Endodermal cell (in vitro differentiated cells): ENCODE measurements at regions not wholly inside any gene's neighbourhood (a gene's known extent, or its start where the extent isn't known, plus 50 kb on each side); places are given as distances from the start of the nearest gene placed in this dataset.

Source experiments
- DNase-seq: peaks from one replicate; pipeline ENCODE4 v3.0.0-alpha.2; 2017
- H3K27ac ChIP-seq: 2 replicates; pipeline ENCODE4 v1.5.1; 2013; ENCODE audit warnings: mild to moderate bottlenecking, low read depth, low read length, moderate library complexity
- H3K27me3 ChIP-seq: 2 replicates; pipeline ENCODE4 v1.6.1; 2013; ENCODE audit warnings: mild to moderate bottlenecking, low read length, moderate library complexity; ENCODE audit not compliant: insufficient read depth, control insufficient read depth, poor library complexity, severe bottlenecking
- H3K36me3 ChIP-seq: 2 replicates; pipeline ENCODE4 v1.7.0; 2013; ENCODE audit warnings: mild to moderate bottlenecking, low read length, moderate library complexity; ENCODE audit not compliant: control insufficient read depth, insufficient read depth
- H3K4me1 ChIP-seq: one replicate; pipeline ENCODE4 v1.7.0; 2013; ENCODE audit warnings: low read length; ENCODE audit not compliant: control insufficient read depth, insufficient read depth
- H3K4me3 ChIP-seq: 2 replicates; pipeline ENCODE4 v1.5.1; 2013; ENCODE audit warnings: mild to moderate bottlenecking, low read length, moderate library complexity
- H3K9ac ChIP-seq: 2 replicates; pipeline ENCODE4 v1.6.1; 2013; ENCODE audit warnings: mild to moderate bottlenecking, low read length, moderate library complexity; ENCODE audit not compliant: poor library complexity, severe bottlenecking; ENCODE audit errors: extremely low read depth
- H3K9me3 ChIP-seq: 2 replicates; pipeline ENCODE4 v1.6.1; 2013; ENCODE audit warnings: mild to moderate bottlenecking, low read length, moderate library complexity; ENCODE audit not compliant: control insufficient read depth
- H3K27ac Mint-ChIP-seq: 2 replicates; pipeline ENCODE4 v1.8.0; 2020; ENCODE audit warnings: mixed read lengths
- H3K27me3 Mint-ChIP-seq: 2 replicates; pipeline ENCODE4 v1.8.0; 2021; ENCODE audit warnings: mild to moderate bottlenecking, mixed read lengths; ENCODE audit not compliant: insufficient read depth
- H3K36me3 Mint-ChIP-seq: 2 replicates; pipeline ENCODE4 v1.8.0; 2020; ENCODE audit warnings: low read depth, mixed read lengths
- H3K4me1 Mint-ChIP-seq: 2 replicates; pipeline ENCODE4 v1.8.0; 2020; ENCODE audit warnings: mixed read lengths
- H3K4me3 Mint-ChIP-seq: 2 replicates; pipeline ENCODE4 v1.8.0; 2020; ENCODE audit warnings: mild to moderate bottlenecking, moderate library complexity, mixed read lengths
- H3K9me3 Mint-ChIP-seq: 2 replicates; pipeline ENCODE4 v1.8.0; 2020; ENCODE audit warnings: mild to moderate bottlenecking, mixed read lengths
- WGBS, 2 experiments: methylation state at CpG; one replicate each; pipeline versions ENCODE4 v1.1.5 to v1.1.7; 2013; ENCODE audit warnings: missing lambda C conversion rate in 2 of 2, mixed read lengths in 1 of 2; ENCODE audit not compliant: insufficient coverage in 1 of 2, insufficient read length in 1 of 2; 5-methylcytosine and 5-hydroxymethylcytosine counted together
- TF ChIP-seq, protein P1 (sequence below): fragments of 200-600 bp; sonication (generic); conservative IDR thresholded peaks from 2 replicates; pipeline ENCODE4 v1.5.0; 2021; ENCODE audit warnings: antibody characterized with exemption, mild to moderate bottlenecking

- Histone ChIP-seq H3K27me3 (no peaks in the 10 kb centered on the region), H3K36me3 (no peaks in the 10 kb centered on the region), H3K4me3 (no peak overlapping the region), H3K4me1 (no peaks in the 10 kb centered on the region), H3K27ac (no peak overlapping the region), H3K9ac (no peak overlapping the region), H3K9me3 (no peaks in the 10 kb centered on the region)
- Mint-ChIP-seq H3K36me3 (no peaks in the 10 kb centered on the region), H3K9me3 (no peaks in the 10 kb centered on the region), H3K4me3 (no peak overlapping the region), H3K4me1 (no peaks in the 10 kb centered on the region), H3K27ac (no peak overlapping the region), H3K27me3 (peaks cover 11% of the 10 kb centered on the region)
- DNase-seq = no peak
- 93 to 98% methylated on average over 10 to 16 of the region's 16 CpGs for WGBS, 2 experiments
- TF ChIP-seq, protein P1, sequence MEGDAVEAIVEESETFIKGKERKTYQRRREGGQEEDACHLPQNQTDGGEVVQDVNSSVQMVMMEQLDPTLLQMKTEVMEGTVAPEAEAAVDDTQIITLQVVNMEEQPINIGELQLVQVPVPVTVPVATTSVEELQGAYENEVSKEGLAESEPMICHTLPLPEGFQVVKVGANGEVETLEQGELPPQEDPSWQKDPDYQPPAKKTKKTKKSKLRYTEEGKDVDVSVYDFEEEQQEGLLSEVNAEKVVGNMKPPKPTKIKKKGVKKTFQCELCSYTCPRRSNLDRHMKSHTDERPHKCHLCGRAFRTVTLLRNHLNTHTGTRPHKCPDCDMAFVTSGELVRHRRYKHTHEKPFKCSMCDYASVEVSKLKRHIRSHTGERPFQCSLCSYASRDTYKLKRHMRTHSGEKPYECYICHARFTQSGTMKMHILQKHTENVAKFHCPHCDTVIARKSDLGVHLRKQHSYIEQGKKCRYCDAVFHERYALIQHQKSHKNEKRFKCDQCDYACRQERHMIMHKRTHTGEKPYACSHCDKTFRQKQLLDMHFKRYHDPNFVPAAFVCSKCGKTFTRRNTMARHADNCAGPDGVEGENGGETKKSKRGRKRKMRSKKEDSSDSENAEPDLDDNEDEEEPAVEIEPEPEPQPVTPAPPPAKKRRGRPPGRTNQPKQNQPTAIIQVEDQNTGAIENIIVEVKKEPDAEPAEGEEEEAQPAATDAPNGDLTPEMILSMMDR = no peak
These were observed 602.9 kb downstream of the NPHP4 start for GRCh38 chr1:5389101-5389885.

- WGBS, 2 experiments = 87% methylated on average over 3 to 6 of the region's 6 CpGs
- H3K9ac ChIP-seq = no peak overlapping the region
- no peaks in the 10 kb centered on the region for H3K4me1 Mint-ChIP-seq
- H3K9me3 Mint-ChIP-seq = no peaks in the 10 kb centered on the region
- H3K36me3 Mint-ChIP-seq = no peaks in the 10 kb centered on the region
- no peaks in the 10 kb centered on the region for H3K27me3 ChIP-seq
- no peak overlapping the region for H3K4me3 Mint-ChIP-seq
- no peak overlapping the region for H3K4me3 ChIP-seq
- H3K27ac Mint-ChIP-seq = no peak overlapping the region
- no peaks in the 10 kb centered on the region for H3K9me3 ChIP-seq
- no peak for DNase-seq
- no peaks in the 10 kb centered on the region for H3K4me1 ChIP-seq
- TF ChIP-seq, protein P1 = no peak
- H3K27ac ChIP-seq = no peak overlapping the region
- H3K36me3 ChIP-seq = no peaks in the 10 kb centered on the region
- H3K27me3 Mint-ChIP-seq = peaks cover 11% of the 10 kb centered on the region
These were observed 603.6 kb downstream of the NPHP4 start for GRCh38 chr1:5388622-5389021.

DNA sequence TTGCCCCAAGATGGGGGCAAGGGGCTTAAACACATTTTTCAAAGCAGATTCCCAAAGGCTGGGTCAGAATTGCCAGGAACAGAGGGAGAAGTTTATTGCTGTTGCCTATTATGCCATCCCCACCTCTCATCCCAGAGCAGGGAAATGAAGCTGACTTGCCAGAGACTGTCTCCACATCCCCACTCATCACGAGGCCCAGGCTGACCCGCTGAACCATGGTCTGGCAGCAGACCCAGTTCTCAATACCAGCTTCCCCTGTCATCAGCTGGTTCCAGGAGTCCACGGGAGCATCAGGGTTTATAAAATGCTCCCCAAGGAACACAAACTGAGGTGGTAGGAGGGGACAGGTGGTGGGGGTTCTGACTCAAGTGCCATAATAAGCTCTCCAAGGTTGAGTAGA lies 605.9 kb downstream of the NPHP4 start:
- H3K4me1 ChIP-seq = no peaks in the 10 kb centered on the region
- H3K27ac ChIP-seq = no peak overlapping the region
- H3K4me3 ChIP-seq = no peak overlapping the region
- H3K9me3 ChIP-seq = no peaks in the 10 kb centered on the region
- 87 to 94% methylated on average over 3 of the region's 3 CpGs for WGBS, 2 experiments
- no peak overlapping the region for H3K27ac Mint-ChIP-seq
- no peaks in the 10 kb centered on the region for H3K36me3 ChIP-seq
- no peak for DNase-seq
- H3K4me3 Mint-ChIP-seq = no peak overlapping the region
- peaks cover 11% of the 10 kb centered on the region for H3K27me3 Mint-ChIP-seq
- no peaks in the 10 kb centered on the region for H3K4me1 Mint-ChIP-seq
- H3K9me3 Mint-ChIP-seq = no peaks in the 10 kb centered on the region
- TF ChIP-seq, protein P1 = no peak
- H3K9ac ChIP-seq = no peak overlapping the region
- no peaks in the 10 kb centered on the region for H3K36me3 Mint-ChIP-seq
- no peaks in the 10 kb centered on the region for H3K27me3 ChIP-seq
